Neural cell (in vitro differentiated cells): ENCODE measurements at regions not wholly inside any gene's neighbourhood (a gene's known extent, or its start where the extent isn't known, plus 50 kb on each side); places are given as distances from the start of the nearest gene placed in this dataset.

Source experiments
- H2AFZ ChIP-seq: fragments of 200-600, 300-800 bp; sonication (generic), shearing (Covaris generic); 2 replicates; pipeline ENCODE4 v1.6.0; 2014; ENCODE audit warnings: low read depth, mild to moderate bottlenecking, antibody characterized with exemption, low read length, moderate library complexity
- H3F3A ChIP-seq: fragments of 200-600 bp; shearing (Covaris generic); 2 replicates; pipeline ENCODE4 v1.6.1; 2016; ENCODE audit warnings: mild to moderate bottlenecking, moderate library complexity, mixed read lengths, antibody characterized with exemption, low read length; ENCODE audit not compliant: insufficient read depth, poor library complexity, severe bottlenecking
- H3K27ac ChIP-seq: fragments of 200-600, 300-800 bp; sonication (generic), shearing (Covaris generic); 2 replicates; pipeline ENCODE4 v1.5.1; 2014; ENCODE audit warnings: mild to moderate bottlenecking, low read length, moderate library complexity
- H3K27me3 ChIP-seq: fragments of 300-800, 200-600 bp; sonication (generic), shearing (Covaris generic); 2 replicates; pipeline ENCODE4 v1.6.0; 2014; ENCODE audit warnings: mild to moderate bottlenecking, low read depth, low read length, moderate library complexity; ENCODE audit not compliant: insufficient read depth
- H3K36me3 ChIP-seq: fragments of 300-800, 200-600 bp; sonication (generic), shearing (Covaris generic); 2 replicates; pipeline ENCODE4 v1.5.1; 2014; ENCODE audit warnings: mild to moderate bottlenecking, antibody characterized with exemption, low read length, moderate library complexity; ENCODE audit not compliant: insufficient read depth
- H3K4me2 ChIP-seq: fragments of 300-800, 200-600 bp; sonication (generic), shearing (Covaris generic); 2 replicates; pipeline ENCODE4 v1.6.0; 2014; ENCODE audit warnings: mild to moderate bottlenecking, low read length
- H3K4me3 ChIP-seq: fragments of 300-800, 200-600 bp; sonication (generic), shearing (Covaris generic); 2 replicates; pipeline ENCODE4 v1.5.1; 2014; ENCODE audit warnings: mild to moderate bottlenecking, low read length, moderate library complexity
- H3K79me2 ChIP-seq: fragments of 200-600 bp; shearing (Covaris generic); replicated peaks from 2 replicates; pipeline ENCODE4 v1.6.0; 2014; ENCODE audit warnings: mild to moderate bottlenecking, low read length, moderate library complexity; ENCODE audit not compliant: insufficient read depth
- H3K9ac ChIP-seq: fragments of 300-800, 200-600 bp; sonication (generic), shearing (Covaris generic); 2 replicates; pipeline ENCODE4 v1.6.1; 2016; ENCODE audit warnings: mild to moderate bottlenecking, low read length, mixed read lengths
- H3K9me2 ChIP-seq: fragments of 200-600 bp; shearing (Covaris generic); 2 replicates; pipeline ENCODE4 v1.6.1; 2016; ENCODE audit warnings: mild to moderate bottlenecking, low read length, mixed read lengths; ENCODE audit not compliant: insufficient read depth
- H3K9me3 ChIP-seq: fragments of 200-600, 300-800 bp; sonication (generic), shearing (Covaris generic); 2 replicates; pipeline ENCODE4 v1.6.1; 2016; ENCODE audit warnings: mild to moderate bottlenecking, mixed run types, low read length, moderate library complexity, mixed read lengths
- H4K20me1 ChIP-seq: fragments of 200-600 bp; shearing (Covaris generic); 2 replicates; pipeline ENCODE4 v1.6.1; 2016; ENCODE audit warnings: mild to moderate bottlenecking, mixed run types; ENCODE audit not compliant: insufficient read depth
- CTCF ChIP-seq: fragments of 450-650 bp; IDR thresholded peaks from 2 replicates; pipeline ENCODE4 v1.5.1; 2014; ENCODE audit warnings: antibody characterized with exemption, mild to moderate bottlenecking, moderate library complexity; ENCODE audit not compliant: poor library complexity, severe bottlenecking
- EP300 ChIP-seq: fragments of 450-650 bp; conservative IDR thresholded peaks from 2 replicates; pipeline ENCODE4 v1.6.1; 2014; ENCODE audit warnings: antibody characterized with exemption, mild to moderate bottlenecking, moderate library complexity; ENCODE audit not compliant: poor library complexity, severe bottlenecking
- EZH2 ChIP-seq: fragments of 200-600, 300-800 bp; shearing (Covaris generic), sonication (generic); IDR thresholded peaks from 2 replicates; pipeline ENCODE4 v1.6.1; 2014; ENCODE audit warnings: antibody characterized with exemption, low read length, borderline replicate concordance, mild to moderate bottlenecking; ENCODE audit not compliant: insufficient read depth, poor library complexity, severe bottlenecking
- MXI1 ChIP-seq: fragments of 450-650 bp; conservative IDR thresholded peaks from 2 replicates; pipeline ENCODE4 v1.6.1; 2014; ENCODE audit warnings: antibody characterized with exemption, mild to moderate bottlenecking; ENCODE audit not compliant: poor library complexity, severe bottlenecking
- POLR2AphosphoS5 ChIP-seq: IDR thresholded peaks from 2 replicates; pipeline ENCODE4 v1.6.1; 2012
- RAD21 ChIP-seq: fragments of 450-650 bp; conservative IDR thresholded peaks from 2 replicates; pipeline ENCODE4 v1.6.1; 2014; ENCODE audit warnings: antibody characterized with exemption, mild to moderate bottlenecking, moderate library complexity
- REST ChIP-seq: IDR thresholded peaks from 2 replicates; pipeline ENCODE4 v1.6.1; 2012; ENCODE audit warnings: borderline replicate concordance
- SMC3 ChIP-seq: fragments of 450-650 bp; conservative IDR thresholded peaks from 2 replicates; pipeline ENCODE4 v1.6.1; 2014; ENCODE audit warnings: antibody characterized with exemption, mild to moderate bottlenecking, moderate library complexity; ENCODE audit not compliant: poor library complexity
- TAF1 ChIP-seq: IDR thresholded peaks from 2 replicates; pipeline ENCODE4 v1.6.1; 2012; ENCODE audit warnings: low read depth

DNA sequence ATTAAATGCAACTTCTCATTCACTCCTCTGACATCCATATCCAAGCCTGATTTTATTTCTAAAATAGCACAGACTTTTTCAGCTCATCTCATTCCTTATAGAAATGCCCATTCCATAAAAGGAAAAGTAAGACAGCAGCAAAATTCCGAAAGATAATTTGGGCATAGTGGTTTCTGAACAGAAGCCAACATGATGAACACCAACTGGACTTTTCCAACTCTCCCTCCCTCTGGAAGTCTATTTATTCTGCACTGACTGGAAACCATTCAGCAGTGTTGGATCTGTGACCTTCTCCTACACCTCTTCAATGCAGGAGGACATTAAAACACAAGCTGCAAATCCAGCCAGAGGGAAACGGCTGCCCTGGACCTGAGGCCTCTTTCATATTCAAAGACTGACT is 306.2 kb upstream of the NT5E start:
- H3K9ac ChIP-seq: no peak overlapping the region

DNA sequence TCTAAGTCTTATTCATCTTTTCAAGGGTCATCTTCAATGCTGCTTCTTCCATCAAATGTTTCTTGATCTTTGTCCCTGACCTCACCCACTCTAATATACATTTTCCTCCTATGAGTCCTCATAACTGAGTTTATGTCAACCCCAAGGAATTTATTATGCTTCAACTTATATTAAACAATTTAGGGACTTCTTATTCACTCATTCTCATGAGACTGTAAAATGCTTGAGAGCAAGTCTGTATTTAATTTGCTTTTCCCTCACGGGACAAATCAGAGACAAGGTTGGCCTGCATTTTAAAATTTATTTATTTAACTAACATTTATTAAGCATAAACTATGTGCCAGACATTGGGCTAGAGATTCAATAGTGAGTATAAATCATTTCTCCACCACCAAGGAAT is 312.0 kb upstream of the NT5E start:
- Histone ChIP-seq H4K20me1 (no peaks in the 10 kb centered on the region), H3K9me3 (no peaks in the 10 kb centered on the region), H3K27ac (no peak overlapping the region), H3K27me3 (no peaks in the 10 kb centered on the region), H2AFZ (no peak overlapping the region), H3K36me3 (no peaks in the 10 kb centered on the region), H3K4me3 (no peak overlapping the region), H3K9me2 (no peaks in the 10 kb centered on the region), H3K79me2 (no peaks in the 10 kb centered on the region), H3F3A (no peaks in the 10 kb centered on the region), H3K9ac (no peak overlapping the region), H3K4me2 (no peak overlapping the region)
- no peak for TF ChIP-seq EP300
- TF ChIP-seq TAF1: no peak
- TF ChIP-seq POLR2AphosphoS5: no peak
- no peak for TF ChIP-seq RAD21
- no peak for TF ChIP-seq CTCF
- no peak for TF ChIP-seq SMC3
- TF ChIP-seq REST: no peak

More for the DNA sequence above, 306.2 kb upstream of the NT5E start:
- H3F3A ChIP-seq: no peaks in the 10 kb centered on the region
- H3K4me3 ChIP-seq: no peak overlapping the region
- no peaks in the 10 kb centered on the region for H3K27me3 ChIP-seq
- H3K27ac ChIP-seq: no peak overlapping the region
- H4K20me1 ChIP-seq: no peaks in the 10 kb centered on the region
- no peaks in the 10 kb centered on the region for H3K79me2 ChIP-seq
- H3K9me3 ChIP-seq: no peaks in the 10 kb centered on the region
- no peaks in the 10 kb centered on the region for H3K9me2 ChIP-seq
- H2AFZ ChIP-seq: no peak overlapping the region
- TF ChIP-seq TAF1 (no peak), CTCF (no peak), EZH2 (no peak), MXI1 (no peak), RAD21 (no peak), REST (no peak), POLR2AphosphoS5 (no peak), SMC3 (no peak), EP300 (no peak)
- H3K4me2 ChIP-seq: no peak overlapping the region
- no peaks in the 10 kb centered on the region for H3K36me3 ChIP-seq
